ENCODE measurements at regions not wholly inside any gene's neighbourhood (a gene's known extent, or its start where the extent isn't known, plus 50 kb on each side); places are given as distances from the start of the nearest gene placed in this dataset.

- H2AFZ ChIP-seq (ENCODE audit: insufficient read depth, low read length, poor library complexity): no peak overlapping the region
- H3K9me3 ChIP-seq (ENCODE audit: insufficient read depth, low read depth, low read length): peaks cover 2% of the 10 kb centered on the region
- H2BK12ac ChIP-seq (ENCODE audit: low read length): no peak overlapping the region
- H3K9ac ChIP-seq (ENCODE audit: low read length): no peak overlapping the region
- no peak overlapping the region for H2BK5ac ChIP-seq (ENCODE audit: low read depth, low read length, poor library complexity)
- no peak overlapping the region for H2BK120ac ChIP-seq (ENCODE audit: insufficient read depth, low read length, poor library complexity)
- no peaks in the 10 kb centered on the region for H3K79me2 ChIP-seq (ENCODE audit: control insufficient read depth, insufficient read depth, low read length, poor library complexity)
- H3K23ac ChIP-seq (ENCODE audit: low read length): no peak overlapping the region
- H3K36me3 ChIP-seq (ENCODE audit: control insufficient read depth in 1 of 2, insufficient read depth in 2 of 2, low read length in 2 of 2): no peaks in the 10 kb centered on the region
- no peak overlapping the region for H4K91ac ChIP-seq (ENCODE audit: low read depth, low read length)
- H2AK5ac ChIP-seq (ENCODE audit: low read length): no peak overlapping the region
- no peak overlapping the region for H3K18ac ChIP-seq (ENCODE audit: low read length)
- H3K14ac ChIP-seq (ENCODE audit: low read length): no peak overlapping the region
- H3K4me3 ChIP-seq (ENCODE audit: low read depth, low read length): no peak overlapping the region
- no peaks in the 10 kb centered on the region for H3K27me3 ChIP-seq (ENCODE audit: insufficient read depth, low read length)
- no CpG with 5 or more reads among the region's 6 CpGs for WGBS (ENCODE audit: extremely low coverage, insufficient coverage, insufficient read length)
- H3K4me2 ChIP-seq (ENCODE audit: low read length): no peak overlapping the region
- no peaks in the 10 kb centered on the region for H3K79me1 ChIP-seq (ENCODE audit: low read length)
- no peak overlapping the region for H4K8ac ChIP-seq (ENCODE audit: low read depth, low read length)
- no peak overlapping the region for H3K4ac ChIP-seq (ENCODE audit: low read depth, low read length)
- no peak overlapping the region for H3K27ac ChIP-seq (ENCODE audit: low read depth, low read length)
- DNase-seq: peak; percentile 79 to 80
- no peak overlapping the region for H4K12ac ChIP-seq (ENCODE audit: low read depth, low read length)
- H3K4me1 ChIP-seq (ENCODE audit: control insufficient read depth in 1 of 2, insufficient read depth in 2 of 2, low read length in 2 of 2): no peaks in the 10 kb centered on the region
Measured at GRCh38 chr6:11436508-11437096, 100.9 kb upstream of the TMEM170B start.

- Histone ChIP-seq H3K18ac (ENCODE audit: low read length) (no peak overlapping the region), H3K23ac (ENCODE audit: low read length) (no peak overlapping the region), H2BK12ac (ENCODE audit: low read length) (no peak overlapping the region), H4K12ac (ENCODE audit: low read depth, low read length) (no peak overlapping the region), H3K4ac (ENCODE audit: low read depth, low read length) (no peak overlapping the region), H2BK5ac (ENCODE audit: low read depth, low read length, poor library complexity) (no peak overlapping the region), H2AFZ (ENCODE audit: insufficient read depth, low read length, poor library complexity) (no peak overlapping the region), H3K9ac (ENCODE audit: low read length) (no peak overlapping the region), H3K27me3 (ENCODE audit: insufficient read depth, low read length) (no peaks in the 10 kb centered on the region), H3K14ac (ENCODE audit: low read length) (no peak overlapping the region), H3K9me3 (ENCODE audit: insufficient read depth, low read depth, low read length) (peaks cover 2% of the 10 kb centered on the region), H3K4me1 (ENCODE audit: control insufficient read depth in 1 of 2, insufficient read depth in 2 of 2, low read length in 2 of 2) (peaks cover 0 to 2% of the 10 kb centered on the region in 2 experiments), H4K8ac (ENCODE audit: low read depth, low read length) (no peak overlapping the region), H2BK120ac (ENCODE audit: insufficient read depth, low read length, poor library complexity) (no peak overlapping the region), H3K79me1 (ENCODE audit: low read length) (peaks cover 3% of the 10 kb centered on the region), H3K4me3 (ENCODE audit: low read depth, low read length) (no peak overlapping the region), H4K91ac (ENCODE audit: low read depth, low read length) (no peak overlapping the region), H3K79me2 (ENCODE audit: control insufficient read depth, insufficient read depth, low read length, poor library complexity) (no peaks in the 10 kb centered on the region), H3K36me3 (ENCODE audit: control insufficient read depth in 1 of 2, insufficient read depth in 2 of 2, low read length in 2 of 2) (peaks cover 0 to 1% of the 10 kb centered on the region in 2 experiments), H2AK5ac (ENCODE audit: low read length) (no peak overlapping the region), H3K27ac (ENCODE audit: low read depth, low read length) (no peak overlapping the region), H3K4me2 (ENCODE audit: low read length) (no peak overlapping the region)
- no CpG with 5 or more reads among the region's 10 CpGs for WGBS (ENCODE audit: extremely low coverage, insufficient coverage, insufficient read length)
- DNase-seq: peak; percentile 84 to 93
Measured at GRCh38 chr6:11434565-11435326, 102.8 kb upstream of the TMEM170B start.

GRCh38 chr6:11433860-11434259, 103.7 kb upstream of the TMEM170B start:
- no peak overlapping the region for H2BK12ac ChIP-seq (ENCODE audit: low read length)
- no peak for DNase-seq
- H3K4ac ChIP-seq (ENCODE audit: low read depth, low read length): no peak overlapping the region
- H3K4me3 ChIP-seq (ENCODE audit: low read depth, low read length): no peak overlapping the region
- no peak overlapping the region for H3K9ac ChIP-seq (ENCODE audit: low read length)
- no peak overlapping the region for H2BK120ac ChIP-seq (ENCODE audit: insufficient read depth, low read length, poor library complexity)
- H3K36me3 ChIP-seq (ENCODE audit: control insufficient read depth in 1 of 2, insufficient read depth in 2 of 2, low read length in 2 of 2): peaks cover 0 to 1% of the 10 kb centered on the region in 2 experiments
- no peak overlapping the region for H4K12ac ChIP-seq (ENCODE audit: low read depth, low read length)
- H2AFZ ChIP-seq (ENCODE audit: insufficient read depth, low read length, poor library complexity): no peak overlapping the region
- no peak overlapping the region for H2AK5ac ChIP-seq (ENCODE audit: low read length)
- H4K91ac ChIP-seq (ENCODE audit: low read depth, low read length): no peak overlapping the region
- peaks cover 2% of the 10 kb centered on the region for H3K9me3 ChIP-seq (ENCODE audit: insufficient read depth, low read depth, low read length)
- no peak overlapping the region for H3K27ac ChIP-seq (ENCODE audit: low read depth, low read length)
- H3K79me2 ChIP-seq (ENCODE audit: control insufficient read depth, insufficient read depth, low read length, poor library complexity): no peaks in the 10 kb centered on the region
- no peaks in the 10 kb centered on the region for H3K27me3 ChIP-seq (ENCODE audit: insufficient read depth, low read length)
- no peak overlapping the region for H3K4me2 ChIP-seq (ENCODE audit: low read length)
- peaks cover 5% of the 10 kb centered on the region for H3K79me1 ChIP-seq (ENCODE audit: low read length)
- no peak overlapping the region for H3K14ac ChIP-seq (ENCODE audit: low read length)
- H3K23ac ChIP-seq (ENCODE audit: low read length): no peak overlapping the region
- H3K4me1 ChIP-seq (ENCODE audit: control insufficient read depth in 1 of 2, insufficient read depth in 2 of 2, low read length in 2 of 2): peaks cover 2 to 5% of the 10 kb centered on the region in 2 experiments
- no peak overlapping the region for H2BK5ac ChIP-seq (ENCODE audit: low read depth, low read length, poor library complexity)
- H4K8ac ChIP-seq (ENCODE audit: low read depth, low read length): no peak overlapping the region
- no CpG with 5 or more reads among the region's 1 CpG for WGBS (ENCODE audit: extremely low coverage, insufficient coverage, insufficient read length)
- H3K18ac ChIP-seq (ENCODE audit: low read length): no peak overlapping the region

GRCh38 chr6:11432713-11433450, 104.7 kb upstream of the TMEM170B start:
- Histone ChIP-seq H2AFZ (ENCODE audit: insufficient read depth, low read length, poor library complexity) (no peak overlapping the region), H3K4ac (ENCODE audit: low read depth, low read length) (no peak overlapping the region), H3K27me3 (ENCODE audit: insufficient read depth, low read length) (no peaks in the 10 kb centered on the region), H4K8ac (ENCODE audit: low read depth, low read length) (no peak overlapping the region), H2BK5ac (ENCODE audit: low read depth, low read length, poor library complexity) (no peak overlapping the region), H3K27ac (ENCODE audit: low read depth, low read length) (no peak overlapping the region), H3K4me1 (ENCODE audit: control insufficient read depth in 1 of 2, insufficient read depth in 2 of 2, low read length in 2 of 2) (peaks cover 8 to 10% of the 10 kb centered on the region in 2 experiments), H3K23ac (ENCODE audit: low read length) (no peak overlapping the region), H3K9ac (ENCODE audit: low read length) (no peak overlapping the region), H3K79me1 (ENCODE audit: low read length) (peaks cover 11% of the 10 kb centered on the region), H3K36me3 (ENCODE audit: control insufficient read depth in 1 of 2, insufficient read depth in 2 of 2, low read length in 2 of 2) (peaks cover 0 to 1% of the 10 kb centered on the region in 2 experiments), H3K4me2 (ENCODE audit: low read length) (no peak overlapping the region), H2BK120ac (ENCODE audit: insufficient read depth, low read length, poor library complexity) (no peak overlapping the region), H3K14ac (ENCODE audit: low read length) (no peak overlapping the region), H4K91ac (ENCODE audit: low read depth, low read length) (no peak overlapping the region), H4K12ac (ENCODE audit: low read depth, low read length) (no peak overlapping the region), H3K4me3 (ENCODE audit: low read depth, low read length) (no peak overlapping the region), H2AK5ac (ENCODE audit: low read length) (no peak overlapping the region), H3K79me2 (ENCODE audit: control insufficient read depth, insufficient read depth, low read length, poor library complexity) (no peaks in the 10 kb centered on the region), H3K9me3 (ENCODE audit: insufficient read depth, low read depth, low read length) (peaks cover 2% of the 10 kb centered on the region), H3K18ac (ENCODE audit: low read length) (no peak overlapping the region), H2BK12ac (ENCODE audit: low read length) (no peak overlapping the region)
- peak in 1 of 2 donors; percentile 74 for DNase-seq
- no CpG with 5 or more reads among the region's 1 CpG for WGBS (ENCODE audit: extremely low coverage, insufficient coverage, insufficient read length)
